Panc1 (cell line): ENCODE measurements at regions not wholly inside any gene's neighbourhood (a gene's known extent, or its start where the extent isn't known, plus 50 kb on each side); places are given as distances from the start of the nearest gene placed in this dataset.
A peak's percentile ranks its signal among the peaks of the same experiment; 100 is the strongest.

Experiments
- CTCF ChIP-seq: fragments of 450-650 bp; IDR thresholded peaks from 2 replicates; pipeline ENCODE4 v1.5.1; 2017; ENCODE audit warnings: mild to moderate bottlenecking
- POLR2AphosphoS5 ChIP-seq: IDR thresholded peaks from 2 replicates; pipeline ENCODE4 v1.6.1; 2012; ENCODE audit warnings: mild to moderate bottlenecking, low read depth, low read length, moderate library complexity
- REST ChIP-seq, 2 experiments: IDR thresholded peaks; 2 replicates each; pipeline ENCODE4 v1.6.1; 2011 to 2012; ENCODE audit warnings: low read depth in 2 of 2, control low read depth in 1 of 2, low read length in 1 of 2, mild to moderate bottlenecking in 1 of 2, moderate library complexity in 1 of 2; ENCODE audit not compliant: insufficient read depth in 1 of 2
- SIN3A ChIP-seq: IDR thresholded peaks from 2 replicates; pipeline ENCODE4 v1.6.1; 2012; ENCODE audit warnings: low read depth, mild to moderate bottlenecking, low read length, moderate library complexity, borderline replicate concordance; ENCODE audit not compliant: insufficient read depth
- TCF7L2 ChIP-seq: IDR thresholded peaks from 2 replicates; pipeline ENCODE4 v1.6.1; 2011; ENCODE audit warnings: mild to moderate bottlenecking, low read depth, low read length, inconsistent platforms

GRCh38 chr1:96596226-96596922, 125.2 kb upstream of the PTBP2 start:
- TF ChIP-seq POLR2AphosphoS5 = no peak
- peak; percentile 72 for TF ChIP-seq CTCF
- TF ChIP-seq REST (IDR thresholded peaks at IDR 0.05; ENCODE audit: insufficient read depth in 1 of 2, low read depth in 2 of 2, low read length in 1 of 2) = no peak
- no peak for TF ChIP-seq SIN3A
- no peak for TF ChIP-seq TCF7L2
